H1 (cell line): ENCODE measurements at regions not wholly inside any gene's neighbourhood (a gene's known extent, or its start where the extent isn't known, plus 50 kb on each side); places are given as distances from the start of the nearest gene placed in this dataset.

Experiments used
- CTCF ChIA-PET: fragments of 300-600 bp; sonication (Branson Sonifier 250); formaldehyde crosslinking; loops from one replicate; lab custom pipeline; 2021; ENCODE audit not compliant: partially characterized antibody; lab: Charles Lee
- POLR2A ChIA-PET: fragments of 300-600 bp; sonication (Branson Sonifier 250); formaldehyde crosslinking; loops from one replicate; lab custom pipeline; 2021; ENCODE audit warnings: inconsistent platforms; ENCODE audit not compliant: partially characterized antibody; lab: Charles Lee
- DNase-seq, 2 experiments: peaks; one replicate each; pipeline versions ENCODE4 v3.0.0 to v3.0.0-alpha.2; 2010 to 2022; ENCODE audit warnings: low spot score in 2 of 2, low read depth in 1 of 2, mixed read lengths in 1 of 2
- FAIRE-seq: peaks from 2 replicates; lab custom pipeline; 2011; peaks lifted over from hg19 to GRCh38; lab: Jason Lieb, UNC
- H2AFZ ChIP-seq: 2 replicates; pipeline ENCODE4 v1.8.1; 2012; ENCODE audit warnings: low read length, inconsistent platforms
- H2AK5ac ChIP-seq: 2 replicates; pipeline ENCODE4 v1.6.1; 2013; ENCODE audit warnings: low read depth, low read length
- H2BK120ac ChIP-seq: replicated peaks from 2 replicates; pipeline ENCODE3; 2013; ENCODE audit warnings: low read depth, low read length, inconsistent platforms
- H2BK12ac ChIP-seq: 2 replicates; pipeline ENCODE4 v1.6.1; 2013; ENCODE audit warnings: low read depth, low read length
- H2BK15ac ChIP-seq: 2 replicates; pipeline ENCODE4 v1.6.1; 2013; ENCODE audit warnings: low read length
- H2BK20ac ChIP-seq: 2 replicates; pipeline ENCODE4 v1.6.1; 2013; ENCODE audit warnings: low read length
- H2BK5ac ChIP-seq: 2 replicates; pipeline ENCODE4 v1.6.1; 2013; ENCODE audit warnings: low read depth, low read length
- H3K14ac ChIP-seq: 2 replicates; pipeline ENCODE4 v1.6.1; 2013; ENCODE audit warnings: inconsistent platforms; ENCODE audit not compliant: insufficient read length
- H3K18ac ChIP-seq: 2 replicates; pipeline ENCODE4 v1.6.1; 2013; ENCODE audit warnings: low read length; ENCODE audit errors: extremely low read depth
- H3K23ac ChIP-seq: 2 replicates; pipeline ENCODE4 v1.6.1; 2013; ENCODE audit warnings: inconsistent platforms; ENCODE audit not compliant: insufficient read length
- H3K23me2 ChIP-seq: 2 replicates; pipeline ENCODE4 v1.6.1; 2013; ENCODE audit warnings: low read depth, low read length
- H3K27ac ChIP-seq: 2 replicates; pipeline ENCODE4 v1.6.1; 2011; ENCODE audit warnings: low read depth, low read length, inconsistent platforms
- H3K27me3 ChIP-seq, 4 experiments: replicated peaks in 1 of 4; 1 replicate in 1 of 4; 2 replicates in 3 of 4; pipeline versions ENCODE4 v1.6.1 to v1.8.1; 2011 to 2013; ENCODE audit warnings: low read length in 3 of 4, mild to moderate bottlenecking in 3 of 4, inconsistent platforms in 2 of 4, mixed read lengths in 2 of 4, moderate library complexity in 1 of 4; ENCODE audit not compliant: control insufficient read depth in 3 of 4, insufficient read depth in 3 of 4; ENCODE audit errors: extremely low read depth in 1 of 4
- H3K36me3 ChIP-seq, 4 experiments: 2 replicates each; pipeline versions ENCODE4 v1.6.1 to v1.8.1; 2011 to 2013; ENCODE audit warnings: mild to moderate bottlenecking in 4 of 4, low read length in 3 of 4, moderate library complexity in 2 of 4, control low read depth in 1 of 4, inconsistent platforms in 1 of 4; ENCODE audit not compliant: insufficient read depth in 4 of 4, control insufficient read depth in 2 of 4
- H3K4ac ChIP-seq: replicated peaks from 2 replicates; pipeline ENCODE3; 2013; ENCODE audit warnings: low read length, low read depth, mixed read lengths, inconsistent platforms; ENCODE audit not compliant: insufficient read length
- H3K4me1 ChIP-seq, 4 experiments: replicated peaks in 1 of 4; 1 replicate in 1 of 4; 2 replicates in 3 of 4; pipeline versions ENCODE4 v1.6.1 to v1.8.1; 2011 to 2013; ENCODE audit warnings: low read length in 3 of 4, inconsistent platforms in 2 of 4, mixed read lengths in 1 of 4; ENCODE audit not compliant: insufficient read depth in 4 of 4, control insufficient read depth in 3 of 4
- H3K4me2 ChIP-seq, 2 experiments: 2 replicates each; pipeline versions ENCODE4 v1.6.1 to v1.8.1; 2011 to 2013; ENCODE audit warnings: low read depth in 2 of 2, low read length in 2 of 2, control low read depth in 1 of 2, inconsistent platforms in 1 of 2, mild to moderate bottlenecking in 1 of 2; ENCODE audit not compliant: insufficient read depth in 1 of 2
- H3K4me3 ChIP-seq, 4 experiments: fragments of 200-600, 300-600 bp in 1 of 4; sonication (generic), shearing (Covaris generic), sonication (Bioruptor Twin) in 1 of 4; 2 replicates each; pipeline versions ENCODE4 v1.5.1 to v1.8.1; 2011 to 2016; ENCODE audit warnings: low read length in 4 of 4, low read depth in 3 of 4, control low read depth in 2 of 4, inconsistent platforms in 2 of 4, mild to moderate bottlenecking in 2 of 4, mixed read lengths in 1 of 4, moderate library complexity in 1 of 4; ENCODE audit not compliant: insufficient read depth in 2 of 4; ENCODE audit errors: extremely low read depth in 1 of 4
- H3K56ac ChIP-seq: replicated peaks from 2 replicates; pipeline ENCODE3; 2013; ENCODE audit warnings: low read depth, mild to moderate bottlenecking, mixed read lengths, low read length, inconsistent platforms; ENCODE audit not compliant: insufficient read length
- H3K79me1 ChIP-seq: 2 replicates; pipeline ENCODE4 v1.6.1; 2013; ENCODE audit warnings: low read depth, low read length, control low read depth
- H3K79me2 ChIP-seq, 2 experiments: 2 replicates each; pipeline versions ENCODE4 v1.6.1 to v1.8.1; 2012 to 2013; ENCODE audit warnings: low read length in 2 of 2, mild to moderate bottlenecking in 2 of 2, inconsistent platforms in 1 of 2; ENCODE audit not compliant: insufficient read depth in 2 of 2, control insufficient read depth in 1 of 2
- H3K9ac ChIP-seq, 4 experiments: replicated peaks in 1 of 4; 1 replicate in 1 of 4; 2 replicates in 3 of 4; pipeline versions ENCODE4 v1.6.1 to v1.8.1; 2011 to 2013; ENCODE audit warnings: low read depth in 3 of 4, low read length in 3 of 4, control low read depth in 2 of 4, mild to moderate bottlenecking in 2 of 4, moderate library complexity in 2 of 4, inconsistent platforms in 1 of 4; ENCODE audit errors: extremely low read depth in 1 of 4
- H3K9me3 ChIP-seq, 2 experiments: 2 replicates each; pipeline versions ENCODE4 v1.6.1 to v1.8.1; 2012 to 2013; ENCODE audit warnings: mild to moderate bottlenecking in 2 of 2, moderate library complexity in 2 of 2, control low read depth in 1 of 2, inconsistent platforms in 1 of 2, low read depth in 1 of 2, low read length in 1 of 2, mixed read lengths in 1 of 2; ENCODE audit not compliant: insufficient read depth in 2 of 2
- H4K20me1 ChIP-seq, 2 experiments: replicated peaks in 1 of 2; 2 replicates each; pipeline versions ENCODE3 to v1.8.1; 2011 to 2013; ENCODE audit warnings: inconsistent platforms in 2 of 2, low read length in 2 of 2, mild to moderate bottlenecking in 1 of 2; ENCODE audit not compliant: insufficient read depth in 2 of 2, control insufficient read depth in 1 of 2
- H4K5ac ChIP-seq: 2 replicates; pipeline ENCODE4 v1.6.1; 2013; ENCODE audit warnings: low read length, low read depth, mixed read lengths, inconsistent platforms; ENCODE audit not compliant: insufficient read length
- H4K8ac ChIP-seq: 2 replicates; pipeline ENCODE4 v1.8.0; 2013; ENCODE audit warnings: mild to moderate bottlenecking, moderate library complexity, low read length, inconsistent platforms; ENCODE audit not compliant: insufficient read depth; ENCODE audit errors: extremely low read depth
- H4K91ac ChIP-seq: replicated peaks from 2 replicates; pipeline ENCODE3; 2013; ENCODE audit warnings: low read length, mixed read lengths, inconsistent platforms; ENCODE audit not compliant: insufficient read length
- EP300 ChIP-seq, 2 experiments: IDR thresholded peaks; 1 replicate in 1 of 2; 2 replicates in 1 of 2; pipeline ENCODE4 v1.6.1; 2011 to 2012; ENCODE audit warnings: low read depth in 2 of 2, low read length in 2 of 2, mild to moderate bottlenecking in 2 of 2, borderline replicate concordance in 1 of 2, inconsistent platforms in 1 of 2, moderate library complexity in 1 of 2
- FOSL1 ChIP-seq: IDR thresholded peaks from 2 replicates; pipeline ENCODE4 v1.6.1; 2011; ENCODE audit warnings: mild to moderate bottlenecking, low read depth, low read length, moderate library complexity; ENCODE audit not compliant: insufficient read depth
- KDM1A ChIP-seq: fragments of 200-600, 300-600 bp; sonication (generic); IDR thresholded peaks from 2 replicates; pipeline ENCODE4 v1.7.1; 2016; ENCODE audit warnings: mild to moderate bottlenecking, low read length, borderline replicate concordance
- KDM5A ChIP-seq: fragments of 200-600 bp; IDR thresholded peaks from 2 replicates; pipeline ENCODE4 v1.7.1; 2012; ENCODE audit warnings: mild to moderate bottlenecking, low read length, inconsistent platforms, mixed read lengths
- MAFK ChIP-seq: IDR thresholded peaks from 2 replicates; pipeline ENCODE4 v1.6.1; 2012; ENCODE audit warnings: low read depth, mild to moderate bottlenecking, improper control_type of control experiment, low read length
- POLR2A ChIP-seq, 2 experiments: IDR thresholded peaks; 1 replicate in 1 of 2; 2 replicates in 1 of 2; pipeline ENCODE4 v1.6.1; 2011; ENCODE audit warnings: low read depth in 2 of 2, low read length in 2 of 2, mild to moderate bottlenecking in 2 of 2; ENCODE audit errors: control extremely low read depth in 1 of 2
- RBBP5 ChIP-seq: IDR thresholded peaks from 2 replicates; pipeline ENCODE4 v1.7.1; 2012; ENCODE audit warnings: low read depth, mild to moderate bottlenecking, inconsistent platforms, low read length, moderate library complexity, borderline replicate concordance
- SAP30 ChIP-seq: fragments of 300-600 bp; sonication (generic); IDR thresholded peaks from 2 replicates; pipeline ENCODE4 v1.7.1; 2012; ENCODE audit warnings: low read length, moderate library complexity, mild to moderate bottlenecking, inconsistent platforms; ENCODE audit not compliant: insufficient read depth, insufficient replicate concordance
- SIN3A ChIP-seq, 2 experiments: IDR thresholded peaks in 1 of 2; conservative IDR thresholded peaks in 1 of 2; 2 replicates each; pipeline ENCODE4 v1.6.1; 2011 to 2012; ENCODE audit warnings: low read length in 2 of 2, improper control_type of control experiment in 1 of 2, low read depth in 1 of 2, mild to moderate bottlenecking in 1 of 2
- TAF1 ChIP-seq: IDR thresholded peaks from 2 replicates; pipeline ENCODE4 v1.6.1; 2011; ENCODE audit warnings: mild to moderate bottlenecking, low read depth, low read length
- TAF7 ChIP-seq: optimal IDR thresholded peaks from 2 replicates; pipeline ENCODE3; 2011; ENCODE audit warnings: low read depth, mild to moderate bottlenecking, inconsistent platforms, low read length, moderate library complexity, borderline replicate concordance
- WGBS, 2 experiments: shearing (Covaris generic) in 1 of 2; methylation state at CpG; one replicate each; pipeline versions ENCODE4 v1.1.6 to v1.1.7; 2013 to 2015; ENCODE audit warnings: low lambda C conversion rate in 2 of 2, mixed read lengths in 2 of 2, inconsistent platforms in 1 of 2, low coverage in 1 of 2, missing lambda C conversion rate in 1 of 2; ENCODE audit not compliant: insufficient replicate concordance in 2 of 2, insufficient coverage in 1 of 2, insufficient read length in 1 of 2; ENCODE audit errors: extremely low coverage in 1 of 2, missing lambda C conversion rate in 1 of 2; 5-methylcytosine and 5-hydroxymethylcytosine counted together
- TF ChIP-seq, protein P1 (sequence below): IDR thresholded peaks from 2 replicates; pipeline ENCODE4 v1.6.1; 2011; ENCODE audit warnings: low read length, improper control_type of control experiment

DNA sequence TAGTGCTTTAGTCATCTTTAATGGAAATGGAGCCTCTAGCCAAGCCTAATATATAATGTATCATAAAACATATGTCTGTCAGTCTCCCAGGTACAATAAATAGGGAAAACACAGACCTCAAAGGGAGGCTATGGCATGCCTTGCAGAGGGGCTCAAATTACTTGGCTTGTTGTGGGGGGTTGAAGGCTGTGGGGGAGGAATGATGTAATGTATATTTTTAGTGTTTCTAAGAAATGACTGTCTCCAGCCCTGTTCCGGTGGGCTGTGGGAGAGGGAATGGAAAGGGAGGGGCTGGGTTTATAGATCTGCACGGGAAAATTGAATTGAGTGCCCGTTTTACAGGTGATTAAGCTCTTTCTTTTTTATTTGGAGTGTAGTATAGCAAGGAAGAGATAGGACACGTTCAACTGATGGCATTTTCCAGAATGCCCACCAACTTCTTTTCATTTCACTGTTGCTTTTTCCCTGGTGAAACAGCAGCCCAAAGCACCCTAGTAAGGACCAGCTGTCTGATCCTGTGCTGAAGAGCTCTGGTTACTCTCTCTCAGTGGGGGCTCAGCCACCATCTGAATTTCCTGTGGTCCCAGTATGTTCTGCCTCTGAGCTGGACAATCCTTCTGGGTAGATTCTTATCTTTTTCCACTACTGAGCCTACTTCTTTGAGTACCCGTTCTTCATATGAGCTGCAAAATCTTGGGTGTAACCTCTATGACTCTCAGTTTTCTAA lies 220.7 kb upstream of the CASK start:
- H3K27me3 ChIP-seq, result no peaks in the 10 kb centered on the region
- H4K91ac ChIP-seq, result no peak overlapping the region
- no peak overlapping the region for H3K18ac ChIP-seq
- H3K56ac ChIP-seq, result no peak overlapping the region
- no peak overlapping the region for H4K5ac ChIP-seq
- H2BK120ac ChIP-seq, result no peak overlapping the region
- no peaks in the 10 kb centered on the region for H4K20me1 ChIP-seq
- no peaks in the 10 kb centered on the region for H3K23me2 ChIP-seq
- H3K9ac ChIP-seq, result no peak overlapping the region
- no peaks in the 10 kb centered on the region for H3K9me3 ChIP-seq
- no peak overlapping the region for H3K27ac ChIP-seq
- no peak overlapping the region for H3K4ac ChIP-seq
- no peaks in the 10 kb centered on the region for H3K4me1 ChIP-seq
- CTCF ChIA-PET, result interaction anchor here (0.6 kb wide), 1 partner anchor 286 kb away, joined by 3 read pairs; no protein-coding TSS in a partner anchor
- DNase-seq (no peak), FAIRE-seq (no peak)
- H2BK5ac ChIP-seq, result no peak overlapping the region
- H4K8ac ChIP-seq, result no peak overlapping the region
- H2BK15ac ChIP-seq, result no peak overlapping the region
- H3K4me2 ChIP-seq, result no peak overlapping the region
- no peaks in the 10 kb centered on the region for H3K79me1 ChIP-seq
- H2AFZ ChIP-seq, result no peak overlapping the region
- 64% methylated on average over 5 of the region's 5 CpGs; no CpG with 5 or more reads in 1 of the 2 experiments for WGBS, 2 experiments
- H3K14ac ChIP-seq, result no peak overlapping the region
- H2BK20ac ChIP-seq, result no peak overlapping the region
- H3K79me2 ChIP-seq, result no peaks in the 10 kb centered on the region
- no peaks in the 10 kb centered on the region for H3K36me3 ChIP-seq
- H3K23ac ChIP-seq, result no peak overlapping the region
- POLR2A ChIA-PET, result interaction anchor here (0.6 kb wide), 1 partner anchor 91 kb away, joined by 3 read pairs; no protein-coding TSS in a partner anchor
- H2AK5ac ChIP-seq, result no peak overlapping the region
- no peak overlapping the region for H3K4me3 ChIP-seq
- H2BK12ac ChIP-seq, result no peak overlapping the region
- TF ChIP-seq RBBP5, result no peak
- no peak for TF ChIP-seq TAF7
- no peak for TF ChIP-seq SIN3A (conservative IDR thresholded peaks at IDR 0.05 in 1 of 2, IDR thresholded peaks at IDR 0.05 in 1 of 2; ENCODE audit: low read depth in 1 of 2, low read length in 2 of 2)
- TF ChIP-seq TAF1, result no peak
- no peak for TF ChIP-seq FOSL1
- no peak for TF ChIP-seq SAP30
- TF ChIP-seq, protein P1, sequence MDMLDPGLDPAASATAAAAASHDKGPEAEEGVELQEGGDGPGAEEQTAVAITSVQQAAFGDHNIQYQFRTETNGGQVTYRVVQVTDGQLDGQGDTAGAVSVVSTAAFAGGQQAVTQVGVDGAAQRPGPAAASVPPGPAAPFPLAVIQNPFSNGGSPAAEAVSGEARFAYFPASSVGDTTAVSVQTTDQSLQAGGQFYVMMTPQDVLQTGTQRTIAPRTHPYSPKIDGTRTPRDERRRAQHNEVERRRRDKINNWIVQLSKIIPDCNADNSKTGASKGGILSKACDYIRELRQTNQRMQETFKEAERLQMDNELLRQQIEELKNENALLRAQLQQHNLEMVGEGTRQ, result no peak
- TF ChIP-seq EP300 (IDR thresholded peaks at IDR 0.05; ENCODE audit: borderline replicate concordance in 1 of 2, low read depth in 2 of 2, low read length in 2 of 2), result no peak
- TF ChIP-seq KDM5A, result no peak
- no peak for TF ChIP-seq KDM1A
- no peak for TF ChIP-seq POLR2A (IDR thresholded peaks at IDR 0.05; ENCODE audit: control extremely low read depth in 1 of 2, low read depth in 2 of 2, low read length in 2 of 2)
- no peak for TF ChIP-seq MAFK
